Kasumi-1 (cell line): ENCODE measurements at regions not wholly inside any gene's neighbourhood (a gene's known extent, or its start where the extent isn't known, plus 50 kb on each side); places are given as distances from the start of the nearest gene placed in this dataset.

Experiments used
- DNase-seq, 2 experiments: peaks; one replicate each; lab custom pipeline; 2025; lab: John Stamatoyannopoulos, UW

DNA sequence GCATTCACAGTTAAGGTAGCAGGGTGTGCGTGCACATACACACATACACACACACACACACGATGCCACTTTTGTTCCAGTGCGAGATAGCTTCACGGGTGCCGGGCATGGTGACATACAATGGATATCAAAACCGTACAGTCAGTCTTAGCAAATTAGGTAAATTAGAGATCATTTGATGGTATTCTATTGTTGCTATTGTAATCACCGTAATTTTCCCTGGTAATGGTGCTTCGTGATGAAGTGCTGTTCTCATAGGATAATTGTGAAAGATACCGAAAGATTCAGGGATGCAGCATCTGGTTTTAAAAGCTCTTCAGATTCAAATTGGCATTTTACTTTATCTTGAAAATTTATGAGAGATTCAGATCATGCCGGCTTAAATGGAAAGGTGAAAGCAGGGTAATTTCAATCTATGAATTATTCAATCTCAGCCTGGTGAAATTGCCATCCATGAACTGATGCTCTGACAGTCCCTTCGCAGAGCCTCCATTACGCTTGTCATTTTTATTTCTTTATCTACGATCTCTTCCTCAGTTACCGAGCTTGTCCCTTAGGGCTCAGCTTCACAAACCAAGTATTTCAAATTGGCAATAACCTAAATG lies 71.3 kb upstream of the SOX4 start:
- no peak for DNase-seq

DNA sequence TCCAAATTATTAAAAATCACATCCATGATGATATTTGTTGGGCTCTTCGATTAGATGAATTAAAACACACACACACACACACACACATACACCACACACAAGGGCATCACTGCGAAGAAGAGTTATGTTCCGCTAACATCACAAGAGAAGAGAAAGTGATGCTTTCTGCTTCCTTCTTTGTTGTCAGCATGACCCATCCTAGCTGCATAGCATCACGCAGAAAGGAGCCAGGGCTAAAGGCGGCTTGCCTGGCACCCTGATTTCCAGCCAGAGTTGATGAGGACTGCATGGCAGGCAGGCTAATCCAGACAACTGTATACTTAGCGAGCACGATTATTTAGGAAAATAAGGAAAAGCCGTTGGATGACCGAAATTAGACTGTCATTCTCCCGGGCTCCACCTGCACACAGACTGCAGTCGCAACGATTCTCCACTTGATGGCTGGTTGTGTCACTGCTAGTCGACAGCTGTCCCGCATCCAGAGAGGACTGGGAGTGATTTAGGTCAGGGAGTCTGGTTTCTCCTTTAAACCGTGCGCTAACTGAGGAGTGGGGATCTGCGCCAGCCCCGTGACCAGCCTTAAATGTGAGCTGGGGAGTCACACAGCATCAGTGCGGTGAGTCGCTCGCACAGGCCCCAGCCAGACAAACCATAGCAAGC lies 70.6 kb upstream of the SOX4 start:
- DNase-seq, result no peak

DNA sequence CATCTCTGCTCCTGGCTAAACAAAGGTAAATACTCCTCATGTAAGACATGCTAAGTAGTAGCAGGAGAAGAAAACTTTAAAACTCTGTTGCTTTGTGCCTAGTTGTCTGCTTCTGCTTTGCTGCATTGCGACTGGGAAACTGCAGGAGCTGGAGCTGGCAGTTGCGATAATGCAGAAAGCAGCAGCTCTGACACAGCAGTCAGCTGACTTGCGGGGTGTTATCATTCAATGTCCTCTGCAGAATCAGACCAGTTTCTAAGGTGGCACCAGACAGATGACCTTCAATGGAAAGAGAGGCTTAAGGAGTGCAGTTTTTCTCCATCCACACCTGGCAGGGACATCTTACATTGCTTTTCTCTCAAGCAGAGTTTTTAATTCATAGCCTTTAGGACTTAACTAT lies 69.9 kb upstream of the SOX4 start:
- DNase-seq, result no peak

- no peak for DNase-seq
These were observed 69.3 kb upstream of the SOX4 start for GRCh38 chr6:21524201-21524600.

- no peak for DNase-seq
These were observed 66.6 kb upstream of the SOX4 start for GRCh38 chr6:21526974-21527373.

DNA sequence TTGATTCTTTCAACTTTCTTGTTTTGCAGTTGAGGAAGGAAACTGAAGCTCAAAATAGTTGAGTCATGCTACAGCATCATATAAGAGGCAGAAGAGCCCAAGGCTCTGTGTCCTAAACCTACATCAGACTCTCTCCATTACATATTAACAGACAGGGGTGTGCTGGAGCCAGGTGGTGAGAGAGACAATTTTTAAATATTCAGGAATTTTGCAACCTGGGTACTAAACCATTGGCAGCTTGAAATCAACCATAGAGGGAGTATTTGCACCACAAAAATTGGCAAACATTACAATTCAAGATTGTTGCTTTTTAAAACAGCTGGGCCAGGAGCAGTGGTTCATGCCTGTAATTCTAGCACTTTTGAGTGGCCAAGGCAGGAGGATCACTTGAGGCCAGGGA lies 65.8 kb upstream of the SOX4 start:
- DNase-seq, result no peak

DNA sequence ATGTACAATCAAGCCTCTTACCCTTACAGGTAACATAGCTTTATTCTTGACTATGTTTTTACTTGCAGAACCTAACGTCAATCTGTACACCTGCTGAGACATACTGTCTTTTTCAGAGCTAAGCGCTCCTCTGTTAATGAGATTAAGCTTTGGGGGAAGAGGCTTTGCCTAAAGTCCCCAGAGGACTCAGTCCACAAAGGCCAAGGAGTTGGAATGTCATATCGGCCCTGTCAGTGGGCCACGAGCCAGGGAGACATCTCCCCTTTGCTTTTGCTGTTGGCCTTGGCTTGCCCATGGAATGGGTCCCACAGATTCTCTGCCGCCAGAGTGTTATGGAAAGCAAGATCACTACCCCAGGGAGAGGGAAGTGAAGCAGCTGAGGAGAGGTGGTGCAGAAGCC lies 64.1 kb upstream of the SOX4 start:
- no peak for DNase-seq

DNA sequence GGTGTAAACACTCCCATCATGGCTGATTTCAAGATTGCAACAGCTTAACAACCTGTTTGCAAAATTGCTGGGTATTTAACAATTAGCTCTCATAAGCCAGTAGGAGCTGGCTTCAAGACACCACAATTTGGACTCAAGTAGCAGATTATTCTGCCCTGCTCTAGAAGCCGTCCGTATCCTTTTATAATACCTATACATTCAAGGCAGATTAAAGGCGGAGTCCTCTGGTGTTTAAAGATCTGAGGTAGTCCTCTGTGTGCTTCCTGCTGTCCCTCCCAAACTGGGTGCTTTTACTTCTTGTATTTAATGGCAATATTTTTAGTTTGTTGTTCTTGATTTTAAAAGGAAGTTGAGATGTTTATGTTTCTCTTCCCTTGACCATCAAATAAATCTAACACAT lies 62.2 kb upstream of the SOX4 start:
- no peak for DNase-seq

- no peak for DNase-seq
These were observed 59.9 kb upstream of the SOX4 start for GRCh38 chr6:21533678-21534077.

DNA sequence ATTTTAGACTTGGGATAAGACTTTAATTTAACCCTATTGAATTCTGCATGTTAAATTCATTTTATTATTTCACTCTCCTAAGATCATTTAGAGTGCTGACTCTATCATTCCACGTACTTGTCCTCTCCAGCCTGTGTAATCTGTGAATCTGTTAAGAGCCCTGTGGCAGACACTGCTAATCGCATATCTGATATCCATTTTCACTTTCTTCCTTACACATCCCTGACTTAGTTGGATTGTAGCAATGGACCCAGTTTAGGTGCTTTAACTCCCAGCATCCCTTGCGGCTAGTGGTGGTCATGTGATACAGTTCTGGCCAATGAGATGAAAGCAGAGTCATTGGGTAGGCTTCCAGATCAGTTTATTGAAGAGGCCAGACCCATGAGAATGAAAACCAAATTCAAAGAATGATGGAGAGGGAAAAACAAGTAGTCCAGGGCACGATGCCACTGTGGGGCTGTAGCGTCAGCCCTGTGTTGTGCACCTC lies 57.2 kb upstream of the SOX4 start:
- DNase-seq, result no peak

- DNase-seq, result no peak
These were observed 55.9 kb upstream of the SOX4 start for GRCh38 chr6:21537637-21538036.

DNA sequence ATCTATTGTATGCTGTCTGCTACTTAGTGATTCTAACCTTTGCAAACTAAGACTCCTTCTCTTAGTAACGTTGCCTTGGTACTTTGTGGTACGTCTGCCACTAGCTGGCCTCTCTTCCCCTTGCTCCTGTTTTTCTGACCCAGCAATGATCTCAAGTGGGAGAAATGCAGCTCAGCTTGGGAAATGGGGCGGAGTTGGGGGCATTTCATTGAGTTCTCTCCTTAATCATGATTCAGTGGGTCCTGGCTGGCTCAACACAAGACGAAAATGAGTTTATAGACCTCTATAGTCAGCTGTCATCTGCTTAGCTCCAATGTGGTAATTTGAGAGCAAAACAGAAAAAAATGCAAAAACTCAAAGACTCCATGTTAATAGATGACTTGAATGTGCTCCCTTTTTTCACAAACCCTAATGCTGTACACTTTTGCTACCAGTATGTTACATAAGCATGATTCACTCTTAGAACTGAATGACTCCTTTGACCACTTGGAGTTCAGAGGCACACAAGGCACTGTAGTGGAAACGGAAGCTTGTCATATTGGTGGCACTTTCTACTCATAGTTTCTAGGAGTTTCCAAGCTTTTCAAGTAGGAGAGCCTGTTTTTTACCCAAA lies 55.3 kb upstream of the SOX4 start:
- DNase-seq, result no peak

DNA sequence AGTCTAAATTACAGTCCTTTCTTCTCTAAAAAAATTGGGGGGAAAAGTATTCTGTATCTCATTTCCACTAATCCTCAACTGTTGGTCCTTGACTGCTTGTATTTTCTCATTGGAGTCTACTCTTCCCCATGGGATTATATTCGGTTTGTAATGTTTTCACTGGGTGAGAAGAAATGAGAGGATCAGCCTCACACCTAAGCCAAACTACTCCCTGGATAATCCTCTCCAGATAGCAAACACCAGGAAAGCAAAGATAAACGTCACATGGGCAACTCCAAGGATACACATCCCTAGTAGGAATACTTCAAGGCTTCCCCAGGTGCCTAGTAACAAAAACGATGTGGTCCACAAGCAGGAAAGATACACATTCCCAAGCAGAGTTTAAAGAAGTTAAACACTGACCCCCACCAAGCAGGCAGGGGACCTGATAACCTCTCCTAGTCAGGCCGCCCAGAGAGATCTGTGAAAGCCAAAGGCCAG lies 53.9 kb upstream of the SOX4 start:
- DNase-seq, result no peak
